H9 (cell line): ENCODE measurements at regions not wholly inside any gene's neighbourhood (a gene's known extent, or its start where the extent isn't known, plus 50 kb on each side); places are given as distances from the start of the nearest gene placed in this dataset.

Experiments
- DNase-seq: peaks from one replicate; pipeline ENCODE4 v3.0.0-alpha.2; 2017
- H2AFZ ChIP-seq: one replicate; pipeline ENCODE4 v1.6.1; 2013; ENCODE audit warnings: mild to moderate bottlenecking, low read length, control low read depth, moderate library complexity
- H2AK5ac ChIP-seq: 2 replicates; pipeline ENCODE4 v1.6.1; 2013; ENCODE audit warnings: low read length, control low read depth, mixed read lengths; ENCODE audit not compliant: insufficient read length
- H2BK120ac ChIP-seq: one replicate; pipeline ENCODE4 v1.6.1; 2013; ENCODE audit warnings: low read depth, mild to moderate bottlenecking, low read length, control low read depth, inconsistent platforms; ENCODE audit not compliant: poor library complexity, severe bottlenecking
- H2BK12ac ChIP-seq: 2 replicates; pipeline ENCODE4 v1.6.1; 2013; ENCODE audit warnings: low read length, control low read depth, mixed read lengths, low read depth; ENCODE audit not compliant: insufficient read length
- H2BK15ac ChIP-seq: 2 replicates; pipeline ENCODE4 v1.6.1; 2013; ENCODE audit warnings: low read depth, low read length, control low read depth
- H2BK20ac ChIP-seq: one replicate; pipeline ENCODE4 v1.6.1; 2013; ENCODE audit warnings: low read depth, mild to moderate bottlenecking, low read length, control low read depth, inconsistent platforms; ENCODE audit not compliant: poor library complexity, severe bottlenecking
- H2BK5ac ChIP-seq: 2 replicates; pipeline ENCODE4 v1.6.1; 2013; ENCODE audit warnings: low read length, control low read depth, mixed read lengths; ENCODE audit not compliant: insufficient read length
- H3K14ac ChIP-seq: 2 replicates; pipeline ENCODE4 v1.6.1; 2013; ENCODE audit warnings: low read length, control low read depth; ENCODE audit not compliant: insufficient read depth
- H3K18ac ChIP-seq: 2 replicates; pipeline ENCODE4 v1.6.1; 2013; ENCODE audit warnings: low read depth, mild to moderate bottlenecking, mixed read lengths, low read length, control low read depth; ENCODE audit not compliant: insufficient read length
- H3K23ac ChIP-seq: 2 replicates; pipeline ENCODE4 v1.6.1; 2013; ENCODE audit warnings: low read length, control low read depth, mixed read lengths, low read depth; ENCODE audit not compliant: insufficient read length
- H3K23me2 ChIP-seq: 2 replicates; pipeline ENCODE4 v1.6.1; 2013; ENCODE audit warnings: low read depth, mild to moderate bottlenecking, mixed read lengths, low read length, control low read depth; ENCODE audit not compliant: insufficient read length, poor library complexity, severe bottlenecking
- H3K27ac ChIP-seq: 2 replicates; pipeline ENCODE4 v1.5.1; 2013; ENCODE audit warnings: low read length, control low read depth, mixed read lengths, low read depth; ENCODE audit not compliant: insufficient read length
- H3K27me3 ChIP-seq: 2 replicates; pipeline ENCODE4 v1.6.1; 2013; ENCODE audit warnings: low read length, control low read depth, inconsistent platforms; ENCODE audit not compliant: insufficient read depth
- H3K4ac ChIP-seq: 2 replicates; pipeline ENCODE4 v1.6.1; 2013; ENCODE audit warnings: low read depth, mild to moderate bottlenecking, control low read depth, inconsistent platforms, low read length, moderate library complexity
- H3K4me1 ChIP-seq: 2 replicates; pipeline ENCODE4 v1.6.1; 2013; ENCODE audit warnings: low read length, control low read depth, inconsistent platforms; ENCODE audit not compliant: insufficient read depth
- H3K4me2 ChIP-seq: 2 replicates; pipeline ENCODE4 v1.6.1; 2013; ENCODE audit warnings: low read length, control low read depth, mixed read lengths; ENCODE audit not compliant: insufficient read length, insufficient read depth
- H3K56ac ChIP-seq: 2 replicates; pipeline ENCODE4 v1.6.1; 2013; ENCODE audit warnings: low read depth, mild to moderate bottlenecking, mixed read lengths, low read length, control low read depth; ENCODE audit not compliant: insufficient read length
- H3K79me1 ChIP-seq: 2 replicates; pipeline ENCODE4 v1.6.1; 2013; ENCODE audit warnings: low read depth, mild to moderate bottlenecking, moderate library complexity, low read length, control low read depth, inconsistent platforms; ENCODE audit not compliant: insufficient read depth, poor library complexity, severe bottlenecking
- H3K79me2 ChIP-seq: 2 replicates; pipeline ENCODE4 v1.6.1; 2013; ENCODE audit warnings: low read length, control low read depth, inconsistent platforms; ENCODE audit not compliant: insufficient read depth
- H3K9ac ChIP-seq: 2 replicates; pipeline ENCODE4 v1.6.1; 2013; ENCODE audit warnings: low read length, control low read depth, mixed read lengths; ENCODE audit not compliant: insufficient read length; ENCODE audit errors: extremely low read depth
- H3K9me3 ChIP-seq: one replicate; pipeline ENCODE4 v1.6.1; 2013; ENCODE audit warnings: low read depth, low read length, inconsistent platforms; ENCODE audit not compliant: control insufficient read depth
- H3T11ph ChIP-seq: one replicate; pipeline ENCODE4 v1.6.1; 2013; ENCODE audit warnings: mild to moderate bottlenecking, low read length, control low read depth, inconsistent platforms
- H4K20me1 ChIP-seq: one replicate; pipeline ENCODE4 v1.6.1; 2013; ENCODE audit not compliant: control insufficient read depth, insufficient read length, insufficient read depth
- H4K5ac ChIP-seq: 2 replicates; pipeline ENCODE4 v1.6.1; 2013; ENCODE audit warnings: low read depth, mild to moderate bottlenecking, mixed read lengths, low read length, control low read depth; ENCODE audit not compliant: insufficient read length
- H4K8ac ChIP-seq: replicated peaks from 2 replicates; pipeline ENCODE4 v1.6.1; 2013; ENCODE audit warnings: low read length, control low read depth, mixed read lengths, low read depth; ENCODE audit not compliant: insufficient read length
- H4K91ac ChIP-seq: 2 replicates; pipeline ENCODE4 v1.6.1; 2013; ENCODE audit warnings: low read depth, mild to moderate bottlenecking, moderate library complexity, mixed read lengths, low read length, control low read depth; ENCODE audit not compliant: insufficient read length
- H3K27ac Mint-ChIP-seq, 3 experiments: 2 replicates in 2 of 3; 3 replicates in 1 of 3; pipeline ENCODE4 v1.8.0; 2020 to 2021; ENCODE audit warnings: mixed read lengths in 3 of 3, mild to moderate bottlenecking in 1 of 3, moderate library complexity in 1 of 3
- H3K27me3 Mint-ChIP-seq: 2 replicates; pipeline ENCODE4 v1.8.0; 2021; ENCODE audit warnings: low read depth, mild to moderate bottlenecking, moderate library complexity, mixed read lengths
- H3K36me3 Mint-ChIP-seq, 3 experiments: 2 replicates in 2 of 3; 3 replicates in 1 of 3; pipeline ENCODE4 v1.8.0; 2020 to 2021; ENCODE audit warnings: low read depth in 3 of 3, mixed read lengths in 3 of 3; ENCODE audit not compliant: insufficient read depth in 1 of 3
- H3K4me1 Mint-ChIP-seq, 2 experiments: 2 replicates each; pipeline ENCODE4 v1.8.0; 2020; ENCODE audit warnings: mixed read lengths in 2 of 2
- H3K4me3 Mint-ChIP-seq, 2 experiments: 2 replicates in 1 of 2; 3 replicates in 1 of 2; pipeline ENCODE4 v1.8.0; 2020 to 2021; ENCODE audit warnings: mild to moderate bottlenecking in 2 of 2, mixed read lengths in 2 of 2, moderate library complexity in 1 of 2
- H3K9me3 Mint-ChIP-seq, 2 experiments: 2 replicates in 1 of 2; 3 replicates in 1 of 2; pipeline ENCODE4 v1.8.0; 2020; ENCODE audit warnings: mild to moderate bottlenecking in 2 of 2, mixed read lengths in 2 of 2, moderate library complexity in 1 of 2
- CTCF ChIP-seq: fragments of 200-600 bp; sonication (generic); conservative IDR thresholded peaks from 3 replicates; pipeline ENCODE4 v1.8.0; 2021; ENCODE audit warnings: antibody characterized with exemption, mild to moderate bottlenecking
- WGBS: extraction: QIAGEN DNeasy Blood & Tissue Kit; methylation state at CpG from one replicate; pipeline ENCODE4 v1.1.7; 2013; ENCODE audit warnings: missing lambda C conversion rate, low lambda C conversion rate, mixed read lengths; ENCODE audit not compliant: insufficient read length; ENCODE audit errors: extremely low coverage; 5-methylcytosine and 5-hydroxymethylcytosine counted together

GRCh38 chr6:160861824-160862223, 129.7 kb upstream of the MAP3K4 start:
- no peak overlapping the region for H3K4ac ChIP-seq
- H4K8ac ChIP-seq: no peak overlapping the region
- H2AFZ ChIP-seq: no peak overlapping the region
- no peak overlapping the region for H3T11ph ChIP-seq
- H3K27ac Mint-ChIP-seq: no peak overlapping the region
- no peak overlapping the region for H4K91ac ChIP-seq
- no peak overlapping the region for H4K5ac ChIP-seq
- no peaks in the 10 kb centered on the region for H3K79me1 ChIP-seq
- no peak overlapping the region for H2BK15ac ChIP-seq
- H3K9me3 ChIP-seq: no peaks in the 10 kb centered on the region
- WGBS: no CpG with 5 or more reads among the region's 4 CpGs
- no peak overlapping the region for H2AK5ac ChIP-seq
- no peak overlapping the region for H2BK5ac ChIP-seq
- H2BK20ac ChIP-seq: no peak overlapping the region
- H2BK12ac ChIP-seq: no peak overlapping the region
- H3K27me3 ChIP-seq: no peaks in the 10 kb centered on the region
- no peak overlapping the region for H3K27ac ChIP-seq
- H3K9me3 Mint-ChIP-seq: peaks cover 0 to 3% of the 10 kb centered on the region in 2 experiments; a peak in 2 of 5 replicates
- no peak overlapping the region for H3K4me2 ChIP-seq
- DNase-seq: no peak
- H4K20me1 ChIP-seq: no peaks in the 10 kb centered on the region
- no peaks in the 10 kb centered on the region for H3K36me3 Mint-ChIP-seq
- no peak overlapping the region for H2BK120ac ChIP-seq
- H3K9ac ChIP-seq: no peak overlapping the region
- no peak overlapping the region for H3K23ac ChIP-seq
- H3K18ac ChIP-seq: no peak overlapping the region
- H3K14ac ChIP-seq: no peak overlapping the region
- no peak overlapping the region for H3K56ac ChIP-seq
- no peak overlapping the region for H3K4me3 Mint-ChIP-seq
- no peaks in the 10 kb centered on the region for H3K4me1 ChIP-seq
- no peaks in the 10 kb centered on the region for H3K4me1 Mint-ChIP-seq
- H3K23me2 ChIP-seq: no peaks in the 10 kb centered on the region
- no peaks in the 10 kb centered on the region; the same call in 1 of the 2 replicates for H3K27me3 Mint-ChIP-seq
- TF ChIP-seq CTCF: peak; percentile 29
- H3K79me2 ChIP-seq: no peaks in the 10 kb centered on the region
